ENCODE measurements at regions not wholly inside any gene's neighbourhood (a gene's known extent, or its start where the extent isn't known, plus 50 kb on each side); places are given as distances from the start of the nearest gene placed in this dataset.

DNA sequence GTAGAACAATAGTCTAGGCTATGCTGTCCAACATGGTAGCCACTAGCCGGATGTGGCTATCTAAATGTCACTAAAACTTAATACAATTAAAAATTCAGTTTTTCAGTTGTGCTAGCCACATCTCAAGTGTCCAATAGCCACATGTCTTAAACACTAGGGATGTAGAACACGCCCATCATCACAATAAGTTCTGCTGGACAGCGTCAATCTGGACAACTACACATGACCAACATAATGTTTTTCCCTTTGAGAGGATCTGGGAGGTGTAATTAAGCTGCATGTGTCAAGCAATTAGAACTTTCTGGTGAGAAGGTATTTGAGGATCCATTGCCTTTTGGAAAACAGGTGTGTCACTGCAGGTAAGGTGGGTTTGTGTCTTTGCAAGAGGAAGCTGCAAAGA is 424.6 kb upstream of the WWC1 start:
- TF ChIP-seq, protein P1, sequence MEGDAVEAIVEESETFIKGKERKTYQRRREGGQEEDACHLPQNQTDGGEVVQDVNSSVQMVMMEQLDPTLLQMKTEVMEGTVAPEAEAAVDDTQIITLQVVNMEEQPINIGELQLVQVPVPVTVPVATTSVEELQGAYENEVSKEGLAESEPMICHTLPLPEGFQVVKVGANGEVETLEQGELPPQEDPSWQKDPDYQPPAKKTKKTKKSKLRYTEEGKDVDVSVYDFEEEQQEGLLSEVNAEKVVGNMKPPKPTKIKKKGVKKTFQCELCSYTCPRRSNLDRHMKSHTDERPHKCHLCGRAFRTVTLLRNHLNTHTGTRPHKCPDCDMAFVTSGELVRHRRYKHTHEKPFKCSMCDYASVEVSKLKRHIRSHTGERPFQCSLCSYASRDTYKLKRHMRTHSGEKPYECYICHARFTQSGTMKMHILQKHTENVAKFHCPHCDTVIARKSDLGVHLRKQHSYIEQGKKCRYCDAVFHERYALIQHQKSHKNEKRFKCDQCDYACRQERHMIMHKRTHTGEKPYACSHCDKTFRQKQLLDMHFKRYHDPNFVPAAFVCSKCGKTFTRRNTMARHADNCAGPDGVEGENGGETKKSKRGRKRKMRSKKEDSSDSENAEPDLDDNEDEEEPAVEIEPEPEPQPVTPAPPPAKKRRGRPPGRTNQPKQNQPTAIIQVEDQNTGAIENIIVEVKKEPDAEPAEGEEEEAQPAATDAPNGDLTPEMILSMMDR (IDR thresholded peaks at IDR 0.05), result no peak
- TF ChIP-seq EP300 (IDR thresholded peaks at IDR 0.05; ENCODE audit: low read depth), result no peak

Measured in transverse colon (tissue), 3 donors.